ENCODE measurements at regions not wholly inside any gene's neighbourhood (a gene's known extent, or its start where the extent isn't known, plus 50 kb on each side); places are given as distances from the start of the nearest gene placed in this dataset.

DNA sequence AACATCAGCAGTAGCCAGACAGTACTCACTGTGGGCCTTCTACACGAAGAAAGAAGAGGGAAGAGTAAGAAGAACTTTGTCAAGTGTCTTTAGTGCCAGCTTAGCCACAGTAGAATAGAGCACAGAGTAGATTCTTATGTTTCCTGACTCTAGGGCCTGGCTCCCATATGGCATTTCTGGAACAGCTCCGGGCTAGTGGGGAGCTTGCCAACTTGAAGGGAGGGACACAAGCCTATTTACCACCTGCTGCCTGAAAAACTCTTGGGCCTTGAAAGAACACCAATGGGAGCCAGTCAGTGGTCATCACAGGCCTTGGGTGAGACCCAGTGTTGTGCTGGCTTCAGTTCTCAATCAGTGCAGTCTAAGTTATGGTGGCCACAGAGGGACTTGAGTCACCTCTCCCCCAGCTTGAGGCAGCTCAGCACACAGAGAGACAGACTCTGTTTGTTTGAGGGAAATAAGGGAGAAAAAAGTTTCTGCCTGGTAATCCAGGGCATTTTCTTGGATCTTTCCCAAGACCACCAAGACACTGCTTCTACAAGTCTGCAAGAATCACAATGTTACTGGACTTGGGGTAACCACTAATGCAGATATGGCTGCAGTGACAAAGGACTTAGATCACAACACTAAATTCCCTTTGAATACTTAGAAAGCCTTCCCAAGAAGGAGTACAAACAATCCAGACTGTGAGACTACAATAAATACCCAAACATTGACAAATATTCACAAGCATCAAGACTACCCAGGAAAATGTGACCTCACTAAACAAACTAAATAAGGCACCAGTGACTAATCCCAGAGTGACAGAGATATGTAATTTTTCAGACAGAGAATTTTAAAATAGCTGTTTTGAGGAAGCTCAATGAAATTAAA, 261.0 kb upstream of the NDST3 start:
- Histone ChIP-seq H3K27ac (no peak overlapping the region), H3K4me3 (no peak overlapping the region), H3K27me3 (no peaks in the 10 kb centered on the region), H3K36me3 (no peaks in the 10 kb centered on the region), H3K9me3 (no peaks in the 10 kb centered on the region), H3K4me1 (no peaks in the 10 kb centered on the region)
- TF ChIP-seq POLR2A (IDR thresholded peaks at IDR 0.05) (no peak), POLR2AphosphoS5 (IDR thresholded peaks at IDR 0.05) (no peak), EP300 (IDR thresholded peaks at IDR 0.05) (no peak)
- TF ChIP-seq, protein P1, sequence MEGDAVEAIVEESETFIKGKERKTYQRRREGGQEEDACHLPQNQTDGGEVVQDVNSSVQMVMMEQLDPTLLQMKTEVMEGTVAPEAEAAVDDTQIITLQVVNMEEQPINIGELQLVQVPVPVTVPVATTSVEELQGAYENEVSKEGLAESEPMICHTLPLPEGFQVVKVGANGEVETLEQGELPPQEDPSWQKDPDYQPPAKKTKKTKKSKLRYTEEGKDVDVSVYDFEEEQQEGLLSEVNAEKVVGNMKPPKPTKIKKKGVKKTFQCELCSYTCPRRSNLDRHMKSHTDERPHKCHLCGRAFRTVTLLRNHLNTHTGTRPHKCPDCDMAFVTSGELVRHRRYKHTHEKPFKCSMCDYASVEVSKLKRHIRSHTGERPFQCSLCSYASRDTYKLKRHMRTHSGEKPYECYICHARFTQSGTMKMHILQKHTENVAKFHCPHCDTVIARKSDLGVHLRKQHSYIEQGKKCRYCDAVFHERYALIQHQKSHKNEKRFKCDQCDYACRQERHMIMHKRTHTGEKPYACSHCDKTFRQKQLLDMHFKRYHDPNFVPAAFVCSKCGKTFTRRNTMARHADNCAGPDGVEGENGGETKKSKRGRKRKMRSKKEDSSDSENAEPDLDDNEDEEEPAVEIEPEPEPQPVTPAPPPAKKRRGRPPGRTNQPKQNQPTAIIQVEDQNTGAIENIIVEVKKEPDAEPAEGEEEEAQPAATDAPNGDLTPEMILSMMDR (IDR thresholded peaks at IDR 0.05): no peak
- ATAC-seq: no peak
- WGBS, 2 donors (ENCODE audit: low coverage in 1 of 2): 80 to 83% methylated on average over 1 of the region's 2 CpGs

- 50 to 85% methylated on average over 1 of the region's 1 CpG for WGBS, 2 donors (ENCODE audit: low coverage in 1 of 2)
- TF ChIP-seq POLR2AphosphoS5 (IDR thresholded peaks at IDR 0.05) (no peak), POLR2A (IDR thresholded peaks at IDR 0.05) (no peak), EP300 (IDR thresholded peaks at IDR 0.05) (no peak)
- TF ChIP-seq, protein P1 (IDR thresholded peaks at IDR 0.05): no peak
- ATAC-seq: no peak
Observed at GRCh38 chr4:117777721-117778120, 256.6 kb upstream of the NDST3 start.

DNA sequence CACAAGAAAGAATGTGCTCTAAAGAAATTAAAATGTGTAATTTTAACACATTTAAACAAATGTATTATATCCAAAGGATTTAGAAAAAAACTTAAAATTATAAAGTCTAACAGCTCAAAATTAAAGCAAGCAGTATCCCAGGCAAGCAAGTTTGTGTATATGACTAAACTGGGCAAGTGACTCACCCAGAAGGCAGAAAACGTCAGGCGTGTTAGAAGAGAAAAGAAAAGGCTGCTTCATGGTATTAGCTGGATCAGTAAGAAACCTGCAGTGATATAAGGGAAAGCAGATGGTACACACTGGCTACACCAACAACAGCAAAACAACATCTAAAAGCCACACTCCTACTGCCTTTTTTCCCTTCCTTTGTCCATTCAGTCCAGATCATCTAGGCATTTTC, 250.6 kb upstream of the NDST3 start:
- Histone ChIP-seq H3K9me3 (no peaks in the 10 kb centered on the region), H3K36me3 (no peaks in the 10 kb centered on the region), H3K27ac (no peak overlapping the region), H3K4me1 (no peaks in the 10 kb centered on the region), H3K27me3 (no peaks in the 10 kb centered on the region), H3K4me3 (no peak overlapping the region)
- 8 to 15% methylated on average over 2 of the region's 2 CpGs for WGBS, 2 donors (ENCODE audit: low coverage in 1 of 2)
- TF ChIP-seq EP300 (IDR thresholded peaks at IDR 0.05) (no peak), POLR2A (IDR thresholded peaks at IDR 0.05) (no peak), POLR2AphosphoS5 (IDR thresholded peaks at IDR 0.05) (no peak)
- TF ChIP-seq, protein P1 (IDR thresholded peaks at IDR 0.05): no peak
- ATAC-seq: no peak

More at GRCh38 chr4:117777721-117778120, 256.6 kb upstream of the NDST3 start:
- no peaks in the 10 kb centered on the region for H3K4me1 ChIP-seq
- H3K27ac ChIP-seq: no peak overlapping the region
- H3K27me3 ChIP-seq: no peaks in the 10 kb centered on the region
- no peak overlapping the region for H3K4me3 ChIP-seq
- no peaks in the 10 kb centered on the region for H3K9me3 ChIP-seq
- H3K36me3 ChIP-seq: no peaks in the 10 kb centered on the region

GRCh38 chr4:117784266-117784665, 250.0 kb upstream of the NDST3 start:
- no peak overlapping the region for H3K4me3 ChIP-seq
- H3K9me3 ChIP-seq: no peaks in the 10 kb centered on the region
- no peak for ATAC-seq
- no peaks in the 10 kb centered on the region for H3K27me3 ChIP-seq
- H3K27ac ChIP-seq: no peak overlapping the region
- H3K4me1 ChIP-seq: no peaks in the 10 kb centered on the region
- H3K36me3 ChIP-seq: no peaks in the 10 kb centered on the region
- 44 to 45% methylated on average over 2 of the region's 2 CpGs for WGBS, 2 donors (ENCODE audit: low coverage in 1 of 2)
- TF ChIP-seq EP300 (IDR thresholded peaks at IDR 0.05): no peak
- TF ChIP-seq POLR2AphosphoS5 (IDR thresholded peaks at IDR 0.05): no peak
- no peak for TF ChIP-seq POLR2A (IDR thresholded peaks at IDR 0.05)
- TF ChIP-seq, protein P1 (IDR thresholded peaks at IDR 0.05): no peak

GRCh38 chr4:117786566-117786965, 247.7 kb upstream of the NDST3 start:
- TF ChIP-seq POLR2A (IDR thresholded peaks at IDR 0.05) (no peak), POLR2AphosphoS5 (IDR thresholded peaks at IDR 0.05) (no peak), EP300 (IDR thresholded peaks at IDR 0.05) (no peak)
- TF ChIP-seq, protein P1 (IDR thresholded peaks at IDR 0.05): no peak
- ATAC-seq: no peak
- Histone ChIP-seq H3K36me3 (no peaks in the 10 kb centered on the region), H3K27ac (no peak overlapping the region), H3K9me3 (no peaks in the 10 kb centered on the region), H3K27me3 (no peaks in the 10 kb centered on the region), H3K4me3 (no peak overlapping the region), H3K4me1 (no peaks in the 10 kb centered on the region)
- 95% methylated on average over 2 of the region's 2 CpGs for WGBS, 2 donors (ENCODE audit: low coverage in 1 of 2)

Data from gastroesophageal sphincter (tissue), 4 donors.